ENCODE measurements at regions not wholly inside any gene's neighbourhood (a gene's known extent, or its start where the extent isn't known, plus 50 kb on each side); places are given as distances from the start of the nearest gene placed in this dataset.

DNA sequence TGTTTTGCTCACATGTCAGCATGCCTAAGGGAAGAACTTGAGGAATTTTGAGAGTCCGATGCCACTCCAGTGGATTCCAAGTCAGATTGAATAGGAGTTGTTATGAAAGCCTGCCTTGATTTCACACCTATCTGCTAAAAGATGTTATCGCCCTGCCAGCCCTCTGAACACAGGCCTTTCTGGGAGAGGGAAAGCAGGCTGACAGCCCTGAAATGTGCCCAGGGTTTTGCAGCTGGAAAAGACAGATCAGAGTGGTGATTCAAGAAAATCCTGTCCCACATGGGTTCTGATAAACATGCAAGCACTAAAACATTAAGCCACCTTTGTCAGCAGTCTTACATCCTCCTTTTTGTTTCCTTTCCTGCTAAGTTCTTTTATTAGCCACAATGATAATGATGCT lies 1752.9 kb upstream of the CELF4 start:
- H3K4me2 ChIP-seq (ENCODE audit: low read length), result no peak overlapping the region
- intact Hi-C loops (cut with micrococcal nuclease; ENCODE audit: unreplicated experiment), result no loop called here

DNA sequence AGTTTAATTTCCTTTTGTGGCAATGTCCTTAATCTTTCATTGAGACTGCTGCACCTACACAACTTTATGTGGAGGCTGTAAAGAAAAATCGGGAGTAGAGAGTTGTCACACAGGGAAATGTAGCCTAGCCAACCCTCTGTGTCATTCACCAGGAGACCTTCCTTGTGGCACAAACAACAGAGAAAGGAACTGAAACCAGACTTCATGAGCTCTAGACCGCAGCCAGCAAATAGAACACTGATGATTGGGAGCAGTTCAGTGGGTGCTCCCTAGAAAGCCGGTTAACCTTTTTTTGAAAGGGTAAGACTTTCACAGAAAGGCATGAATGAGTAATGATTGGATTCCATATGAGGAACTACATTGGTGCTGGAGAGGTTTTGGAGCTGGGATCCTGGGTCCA lies 1752.4 kb upstream of the CELF4 start:
- Histone ChIP-seq H3K9me3 (ENCODE audit: low read length) (no peaks in the 10 kb centered on the region), H3K4me1 (ENCODE audit: insufficient read depth, low read length, poor library complexity, severe bottlenecking) (no peaks in the 10 kb centered on the region), H2AFZ (ENCODE audit: low read length) (no peak overlapping the region), H3K9me2 (ENCODE audit: insufficient read depth, low read length) (no peaks in the 10 kb centered on the region), H3K27ac (ENCODE audit: low read depth, low read length, poor library complexity, severe bottlenecking) (no peak overlapping the region), H3K36me3 (ENCODE audit: insufficient read depth, low read length) (no peaks in the 10 kb centered on the region), H3K4me3 (ENCODE audit: low read depth, low read length, poor library complexity, severe bottlenecking) (no peak overlapping the region), H3K4me2 (ENCODE audit: low read length) (no peak overlapping the region), H4K20me1 (ENCODE audit: insufficient read depth, low read length) (no peaks in the 10 kb centered on the region), H3K79me2 (ENCODE audit: insufficient read depth, low read depth, low read length) (no peaks in the 10 kb centered on the region)
- BruUV-seq (replicated peaks), result no TSS peak
- CTCF ChIA-PET (ENCODE audit: unreplicated experiment), result no interaction called here
- intact Hi-C loops (cut with micrococcal nuclease; ENCODE audit: unreplicated experiment), result no loop called here
- POLR2A ChIA-PET, result no interaction called here
- no peak for DNase-seq (ENCODE audit: low spot score)
- no peak for TF ChIP-seq EZH2phosphoT487 (IDR thresholded peaks at IDR 0.05; ENCODE audit: borderline replicate concordance, low read depth, low read length)
- TF ChIP-seq, protein P1, sequence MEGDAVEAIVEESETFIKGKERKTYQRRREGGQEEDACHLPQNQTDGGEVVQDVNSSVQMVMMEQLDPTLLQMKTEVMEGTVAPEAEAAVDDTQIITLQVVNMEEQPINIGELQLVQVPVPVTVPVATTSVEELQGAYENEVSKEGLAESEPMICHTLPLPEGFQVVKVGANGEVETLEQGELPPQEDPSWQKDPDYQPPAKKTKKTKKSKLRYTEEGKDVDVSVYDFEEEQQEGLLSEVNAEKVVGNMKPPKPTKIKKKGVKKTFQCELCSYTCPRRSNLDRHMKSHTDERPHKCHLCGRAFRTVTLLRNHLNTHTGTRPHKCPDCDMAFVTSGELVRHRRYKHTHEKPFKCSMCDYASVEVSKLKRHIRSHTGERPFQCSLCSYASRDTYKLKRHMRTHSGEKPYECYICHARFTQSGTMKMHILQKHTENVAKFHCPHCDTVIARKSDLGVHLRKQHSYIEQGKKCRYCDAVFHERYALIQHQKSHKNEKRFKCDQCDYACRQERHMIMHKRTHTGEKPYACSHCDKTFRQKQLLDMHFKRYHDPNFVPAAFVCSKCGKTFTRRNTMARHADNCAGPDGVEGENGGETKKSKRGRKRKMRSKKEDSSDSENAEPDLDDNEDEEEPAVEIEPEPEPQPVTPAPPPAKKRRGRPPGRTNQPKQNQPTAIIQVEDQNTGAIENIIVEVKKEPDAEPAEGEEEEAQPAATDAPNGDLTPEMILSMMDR (conservative IDR thresholded peaks at IDR 0.05; ENCODE audit: low read length), result no peak

More for the DNA sequence above, 1752.9 kb upstream of the CELF4 start:
- no TSS peak for BruUV-seq (replicated peaks)
- Histone ChIP-seq H2AFZ (ENCODE audit: low read length) (no peak overlapping the region), H3K9me2 (ENCODE audit: insufficient read depth, low read length) (no peaks in the 10 kb centered on the region), H3K27ac (ENCODE audit: low read depth, low read length, poor library complexity, severe bottlenecking) (no peak overlapping the region), H3K79me2 (ENCODE audit: insufficient read depth, low read depth, low read length) (no peaks in the 10 kb centered on the region), H4K20me1 (ENCODE audit: insufficient read depth, low read length) (no peaks in the 10 kb centered on the region), H3K9me3 (ENCODE audit: low read length) (no peaks in the 10 kb centered on the region), H3K36me3 (ENCODE audit: insufficient read depth, low read length) (no peaks in the 10 kb centered on the region), H3K4me3 (ENCODE audit: low read depth, low read length, poor library complexity, severe bottlenecking) (no peak overlapping the region), H3K4me1 (ENCODE audit: insufficient read depth, low read length, poor library complexity, severe bottlenecking) (no peaks in the 10 kb centered on the region)
- POLR2A ChIA-PET, result no interaction called here
- CTCF ChIA-PET (ENCODE audit: unreplicated experiment), result no interaction called here
- no peak for TF ChIP-seq EZH2phosphoT487 (IDR thresholded peaks at IDR 0.05; ENCODE audit: borderline replicate concordance, low read depth, low read length)
- TF ChIP-seq, protein P1 (conservative IDR thresholded peaks at IDR 0.05; ENCODE audit: low read length), result no peak
- DNase-seq (ENCODE audit: low spot score), result no peak

DNA sequence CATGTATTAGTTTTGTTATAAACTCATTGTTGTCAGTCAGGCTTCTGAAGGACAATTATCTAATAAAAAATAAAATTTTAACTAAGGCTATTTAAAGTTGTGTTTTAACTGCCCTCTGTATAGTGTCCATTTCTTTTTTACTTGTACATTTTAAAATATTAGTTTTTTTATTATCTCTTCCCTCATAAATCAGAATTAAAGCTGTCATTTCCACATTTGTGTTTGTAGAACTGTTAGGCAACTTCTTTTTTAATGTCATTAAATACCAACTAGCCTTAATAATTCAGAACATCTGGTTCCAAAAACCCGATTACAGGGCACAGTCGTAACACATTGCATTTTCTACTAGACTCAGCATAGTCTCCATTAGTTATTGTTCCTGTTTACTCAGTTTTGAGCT lies 1749.0 kb upstream of the CELF4 start:
- intact Hi-C loops (cut with micrococcal nuclease; ENCODE audit: unreplicated experiment), result no loop called here
- no TSS peak for BruUV-seq (replicated peaks)
- ChIA-PET CTCF (ENCODE audit: unreplicated experiment) (no interaction called here), POLR2A (no interaction called here)
- no peak for TF ChIP-seq EZH2phosphoT487 (IDR thresholded peaks at IDR 0.05; ENCODE audit: borderline replicate concordance, low read depth, low read length)
- TF ChIP-seq, protein P1 (conservative IDR thresholded peaks at IDR 0.05; ENCODE audit: low read length), result no peak
- H3K79me2 ChIP-seq (ENCODE audit: insufficient read depth, low read depth, low read length), result no peaks in the 10 kb centered on the region
- H3K36me3 ChIP-seq (ENCODE audit: insufficient read depth, low read length), result no peaks in the 10 kb centered on the region
- H3K27ac ChIP-seq (ENCODE audit: low read depth, low read length, poor library complexity, severe bottlenecking), result no peak overlapping the region
- H3K4me1 ChIP-seq (ENCODE audit: insufficient read depth, low read length, poor library complexity, severe bottlenecking), result no peaks in the 10 kb centered on the region
- no peaks in the 10 kb centered on the region for H4K20me1 ChIP-seq (ENCODE audit: insufficient read depth, low read length)
- H3K4me2 ChIP-seq (ENCODE audit: low read length), result no peak overlapping the region
- H3K9me2 ChIP-seq (ENCODE audit: insufficient read depth, low read length), result no peaks in the 10 kb centered on the region
- no peaks in the 10 kb centered on the region for H3K9me3 ChIP-seq (ENCODE audit: low read length)
- H3K4me3 ChIP-seq (ENCODE audit: low read depth, low read length, poor library complexity, severe bottlenecking), result no peak overlapping the region
- no peak for DNase-seq (ENCODE audit: low spot score)
- no peak overlapping the region for H2AFZ ChIP-seq (ENCODE audit: low read length)
